T-helper 17 cell (primary cell): ENCODE measurements at regions not wholly inside any gene's neighbourhood (a gene's known extent, or its start where the extent isn't known, plus 50 kb on each side); places are given as distances from the start of the nearest gene placed in this dataset.

Source experiments
- ATAC-seq: fragments of 150-1000 bp; cut with Tn5 transposase; 2 replicates; pipeline ENCODE4 v1.10.0; 2021; ENCODE audit warnings: mild to moderate bottlenecking, moderate library complexity
- DNase-seq, 3 donors: peaks; one replicate each; pipeline versions ENCODE4 v3.0.0 to v3.0.0-alpha.2; 2020 to 2021
- H3K9me3 ChIP-seq: one replicate; pipeline ENCODE4 v1.7.0; 2013; ENCODE audit warnings: low read length, mild to moderate bottlenecking; ENCODE audit not compliant: control insufficient read depth, poor library complexity, severe bottlenecking
- H3K27ac Mint-ChIP-seq: one replicate; pipeline ENCODE4 v1.8.0; 2022; ENCODE audit warnings: mild to moderate bottlenecking, moderate library complexity, mixed read lengths
- H3K27me3 Mint-ChIP-seq: one replicate; pipeline ENCODE4 v1.8.0; 2022; ENCODE audit warnings: mixed read lengths
- H3K36me3 Mint-ChIP-seq: one replicate; pipeline ENCODE4 v1.8.0; 2022; ENCODE audit warnings: low read depth, mixed read lengths
- H3K4me1 Mint-ChIP-seq: one replicate; pipeline ENCODE4 v1.8.0; 2022; ENCODE audit warnings: mild to moderate bottlenecking, mixed read lengths
- H3K4me3 Mint-ChIP-seq: one replicate; pipeline ENCODE4 v1.8.0; 2022; ENCODE audit warnings: mild to moderate bottlenecking, moderate library complexity, mixed read lengths

GRCh38 chr2:196422361-196422760 is 217.2 kb upstream of the CCDC150 start:
- ATAC-seq (no peak), DNase-seq (no peak)
- H3K9me3 ChIP-seq = no peaks in the 10 kb centered on the region
- H3K4me3 Mint-ChIP-seq = no peak overlapping the region
- peaks cover 2% of the 10 kb centered on the region for H3K36me3 Mint-ChIP-seq
- H3K4me1 Mint-ChIP-seq = no peaks in the 10 kb centered on the region
- peaks cover 26% of the 10 kb centered on the region for H3K27me3 Mint-ChIP-seq
- H3K27ac Mint-ChIP-seq = no peak overlapping the region

DNA sequence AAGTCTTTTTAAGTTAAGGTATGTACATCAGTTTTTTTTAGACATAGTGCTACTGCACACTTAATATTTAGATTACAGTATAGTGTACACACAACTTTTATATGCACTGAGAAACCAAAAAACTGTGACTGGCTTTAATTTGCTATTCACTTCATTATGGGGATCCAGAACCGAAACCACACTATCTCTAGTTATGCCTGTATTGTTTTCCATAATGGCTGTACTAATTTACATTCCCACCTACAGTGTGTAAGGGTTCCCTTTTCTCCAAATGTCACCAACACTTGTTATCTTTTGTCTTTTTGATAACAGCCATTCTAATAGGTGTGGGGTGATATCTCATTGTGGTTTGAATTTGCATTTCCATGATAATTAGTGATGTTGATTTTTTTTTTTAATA is 213.4 kb upstream of the CCDC150 start:
- no peak for ATAC-seq
- no peak for DNase-seq
- Mint-ChIP-seq H3K27ac (no peak overlapping the region), H3K4me3 (no peak overlapping the region), H3K27me3 (peaks cover 35% of the 10 kb centered on the region), H3K36me3 (peaks cover 3% of the 10 kb centered on the region), H3K4me1 (peaks cover 4% of the 10 kb centered on the region)
- H3K9me3 ChIP-seq = no peaks in the 10 kb centered on the region

- peaks cover 46% of the 10 kb centered on the region for H3K27me3 Mint-ChIP-seq
- DNase-seq (no peak), ATAC-seq (no peak)
- no peak overlapping the region for H3K27ac Mint-ChIP-seq
- no peaks in the 10 kb centered on the region for H3K9me3 ChIP-seq
- H3K4me3 Mint-ChIP-seq = no peak overlapping the region
- H3K4me1 Mint-ChIP-seq = peaks cover 4% of the 10 kb centered on the region
- peaks cover 3% of the 10 kb centered on the region for H3K36me3 Mint-ChIP-seq
Observed at GRCh38 chr2:196427986-196428634, 211.4 kb upstream of the CCDC150 start.

DNA sequence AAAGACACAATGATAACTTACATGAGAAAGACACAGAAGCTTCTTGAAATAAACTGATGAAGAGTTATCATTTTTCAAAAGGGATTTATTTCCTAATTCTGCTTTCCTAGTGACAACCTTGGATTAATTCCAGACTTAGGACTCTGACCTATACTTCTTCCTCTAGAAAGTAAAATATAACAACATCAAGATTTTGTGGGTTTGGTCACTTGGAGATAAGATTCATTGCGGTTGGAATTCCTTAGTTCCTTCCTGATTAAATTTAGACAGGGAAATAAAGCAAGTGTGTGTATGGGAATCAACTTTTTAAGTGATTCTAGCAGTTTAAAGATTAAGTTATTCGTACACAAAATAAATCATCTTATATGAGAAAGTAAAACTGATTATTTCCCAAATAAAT is 208.4 kb upstream of the CCDC150 start:
- peaks cover 4% of the 10 kb centered on the region for H3K4me1 Mint-ChIP-seq
- no peak for ATAC-seq
- DNase-seq = no peak
- H3K4me3 Mint-ChIP-seq = no peak overlapping the region
- no peak overlapping the region for H3K27ac Mint-ChIP-seq
- peaks cover 54% of the 10 kb centered on the region for H3K27me3 Mint-ChIP-seq
- no peaks in the 10 kb centered on the region for H3K9me3 ChIP-seq
- H3K36me3 Mint-ChIP-seq = peaks cover 3% of the 10 kb centered on the region

- Mint-ChIP-seq H3K4me1 (peaks cover 4% of the 10 kb centered on the region), H3K4me3 (no peak overlapping the region), H3K27ac (no peak overlapping the region), H3K36me3 (peaks cover 3% of the 10 kb centered on the region), H3K27me3 (peaks cover 54% of the 10 kb centered on the region)
- H3K9me3 ChIP-seq = no peaks in the 10 kb centered on the region
- ATAC-seq = no peak
- DNase-seq = no peak
Observed at GRCh38 chr2:196431957-196432356, 207.6 kb upstream of the CCDC150 start.

DNA sequence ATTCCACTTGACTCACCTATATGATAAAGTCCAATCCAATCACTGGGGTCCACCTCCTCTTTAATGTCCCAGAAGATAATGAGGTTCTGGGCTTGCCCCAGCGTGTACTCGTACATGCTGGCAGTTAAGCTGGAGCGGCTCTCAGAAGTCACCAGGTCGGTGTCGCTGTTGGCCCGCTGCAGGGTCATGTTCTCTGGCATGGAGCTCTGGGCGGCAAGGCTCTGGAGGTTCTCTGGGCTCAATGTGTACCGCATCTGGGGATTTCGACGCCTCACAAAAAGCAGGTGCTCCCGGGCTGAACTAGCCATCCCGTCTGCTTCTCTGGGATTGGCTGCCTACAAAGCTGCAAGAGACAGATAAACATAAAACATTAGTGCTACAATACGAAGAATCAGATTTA is 206.4 kb upstream of the CCDC150 start:
- DNase-seq (no peak), ATAC-seq (no peak)
- H3K27me3 Mint-ChIP-seq = peaks cover 50% of the 10 kb centered on the region
- no peak overlapping the region for H3K4me3 Mint-ChIP-seq
- H3K27ac Mint-ChIP-seq = no peak overlapping the region
- peaks cover 5% of the 10 kb centered on the region for H3K4me1 Mint-ChIP-seq
- H3K36me3 Mint-ChIP-seq = peaks cover 3% of the 10 kb centered on the region
- H3K9me3 ChIP-seq = no peaks in the 10 kb centered on the region

GRCh38 chr2:196434217-196434616 is 205.3 kb upstream of the CCDC150 start:
- H3K4me3 Mint-ChIP-seq = no peak overlapping the region
- ATAC-seq (no peak), DNase-seq (no peak)
- peaks cover 4% of the 10 kb centered on the region for H3K4me1 Mint-ChIP-seq
- no peaks in the 10 kb centered on the region for H3K9me3 ChIP-seq
- H3K27me3 Mint-ChIP-seq = peaks cover 54% of the 10 kb centered on the region
- H3K36me3 Mint-ChIP-seq = peaks cover 3% of the 10 kb centered on the region
- H3K27ac Mint-ChIP-seq = no peak overlapping the region

DNA sequence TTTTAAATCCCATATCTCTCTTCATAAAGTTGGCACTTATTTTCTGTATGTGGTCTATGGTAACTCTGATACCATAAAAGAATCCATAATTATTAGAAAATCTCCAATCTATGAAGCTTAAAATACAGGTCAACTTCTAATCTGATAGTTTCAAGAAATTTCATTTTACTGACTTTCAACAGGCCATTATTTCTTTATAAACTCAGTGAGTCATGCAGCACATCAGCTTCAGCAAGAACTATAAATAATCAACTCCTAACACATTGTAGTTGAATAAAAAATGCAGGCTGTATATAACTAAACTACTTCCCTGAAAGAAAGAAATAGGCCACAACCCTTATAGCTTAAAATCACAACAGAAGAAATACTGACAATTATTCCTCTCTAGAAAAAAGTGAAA is 204.3 kb upstream of the CCDC150 start:
- Mint-ChIP-seq H3K4me3 (no peak overlapping the region), H3K27ac (no peak overlapping the region), H3K36me3 (peaks cover 5% of the 10 kb centered on the region), H3K27me3 (peaks cover 54% of the 10 kb centered on the region), H3K4me1 (peaks cover 5% of the 10 kb centered on the region)
- DNase-seq (no peak), ATAC-seq (no peak)
- no peaks in the 10 kb centered on the region for H3K9me3 ChIP-seq

DNA sequence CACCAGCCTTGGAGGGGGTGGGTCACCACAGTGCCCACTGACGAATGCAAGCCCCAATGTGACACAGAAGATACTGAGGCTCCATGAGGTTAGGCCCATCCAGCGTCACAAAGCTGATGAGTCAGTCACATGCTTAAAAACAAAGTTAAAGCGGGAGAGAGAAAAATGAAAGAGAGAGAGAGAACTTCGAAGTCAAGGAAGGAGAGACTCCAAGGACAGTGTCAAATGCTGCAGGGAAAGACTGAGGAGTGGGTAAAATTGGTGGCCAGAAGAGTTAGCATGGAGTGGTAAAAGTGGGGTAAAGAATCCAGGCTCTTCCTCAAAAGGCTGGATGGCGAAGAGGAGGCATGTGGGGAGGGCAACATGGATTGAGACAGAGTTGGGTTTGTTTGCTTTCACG is 201.9 kb upstream of the CCDC150 start:
- H3K4me3 Mint-ChIP-seq = no peak overlapping the region
- no peaks in the 10 kb centered on the region for H3K9me3 ChIP-seq
- DNase-seq = no peak
- no peak for ATAC-seq
- peaks cover 2% of the 10 kb centered on the region for H3K36me3 Mint-ChIP-seq
- peaks cover 43% of the 10 kb centered on the region for H3K27me3 Mint-ChIP-seq
- H3K27ac Mint-ChIP-seq = no peak overlapping the region
- H3K4me1 Mint-ChIP-seq = peaks cover 5% of the 10 kb centered on the region

DNA sequence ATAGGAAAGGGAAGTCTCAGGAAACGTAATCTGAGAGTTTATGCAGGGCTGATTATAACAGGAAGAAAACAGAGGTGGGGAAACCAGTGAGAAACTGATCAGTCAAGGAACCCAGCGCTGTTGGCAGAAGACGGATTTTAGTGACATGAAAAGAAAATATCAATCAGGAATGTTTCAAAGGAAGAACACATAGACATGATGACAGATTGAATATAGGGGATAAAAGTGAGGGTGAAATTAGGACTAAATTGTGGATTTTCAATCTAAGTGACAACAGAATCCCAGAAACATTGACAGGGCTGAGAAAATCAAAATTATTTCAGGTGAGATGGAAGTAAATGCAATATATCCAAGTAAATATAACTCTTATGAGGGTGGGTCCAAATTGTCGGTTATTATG is 199.8 kb upstream of the CCDC150 start:
- DNase-seq = no peak
- Mint-ChIP-seq H3K36me3 (peaks cover 2% of the 10 kb centered on the region), H3K27ac (no peak overlapping the region), H3K4me1 (peaks cover 5% of the 10 kb centered on the region), H3K27me3 (peaks cover 23% of the 10 kb centered on the region), H3K4me3 (no peak overlapping the region)
- H3K9me3 ChIP-seq = no peaks in the 10 kb centered on the region
- no peak for ATAC-seq

GRCh38 chr2:196440413-196440812 is 199.1 kb upstream of the CCDC150 start:
- no peak for DNase-seq
- no peak overlapping the region for H3K27ac Mint-ChIP-seq
- H3K36me3 Mint-ChIP-seq = peaks cover 2% of the 10 kb centered on the region
- H3K4me1 Mint-ChIP-seq = peaks cover 5% of the 10 kb centered on the region
- H3K9me3 ChIP-seq = no peaks in the 10 kb centered on the region
- no peak for ATAC-seq
- no peak overlapping the region for H3K4me3 Mint-ChIP-seq
- H3K27me3 Mint-ChIP-seq = peaks cover 22% of the 10 kb centered on the region

GRCh38 chr2:196441527-196441926 is 198.0 kb upstream of the CCDC150 start:
- Mint-ChIP-seq H3K4me1 (peaks cover 5% of the 10 kb centered on the region), H3K27me3 (peaks cover 22% of the 10 kb centered on the region), H3K4me3 (no peak overlapping the region), H3K27ac (no peak overlapping the region), H3K36me3 (peaks cover 2% of the 10 kb centered on the region)
- H3K9me3 ChIP-seq = no peaks in the 10 kb centered on the region
- ATAC-seq (no peak), DNase-seq (no peak)

DNA sequence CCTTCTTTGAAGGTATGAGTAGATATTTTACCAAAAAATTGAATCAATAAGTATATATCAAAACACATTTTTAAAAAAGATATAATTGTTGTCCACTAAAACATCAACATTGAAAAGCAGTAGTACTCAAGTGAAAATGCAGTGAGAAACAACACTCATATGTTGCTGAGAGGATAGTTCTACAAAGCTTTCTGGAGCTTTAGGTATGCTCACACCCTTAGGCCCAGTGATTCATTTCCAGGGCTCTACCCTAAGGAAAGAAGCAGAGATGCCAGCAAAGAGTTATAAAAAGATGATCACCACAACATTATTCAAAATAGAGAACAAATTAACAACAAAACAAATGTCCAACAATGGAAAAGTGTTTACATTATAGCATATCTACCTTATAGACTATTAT is 197.3 kb upstream of the CCDC150 start:
- ATAC-seq (no peak), DNase-seq (no peak)
- Mint-ChIP-seq H3K27me3 (peaks cover 24% of the 10 kb centered on the region), H3K27ac (no peak overlapping the region), H3K4me3 (no peak overlapping the region), H3K36me3 (peaks cover 2% of the 10 kb centered on the region), H3K4me1 (peaks cover 5% of the 10 kb centered on the region)
- no peaks in the 10 kb centered on the region for H3K9me3 ChIP-seq

DNA sequence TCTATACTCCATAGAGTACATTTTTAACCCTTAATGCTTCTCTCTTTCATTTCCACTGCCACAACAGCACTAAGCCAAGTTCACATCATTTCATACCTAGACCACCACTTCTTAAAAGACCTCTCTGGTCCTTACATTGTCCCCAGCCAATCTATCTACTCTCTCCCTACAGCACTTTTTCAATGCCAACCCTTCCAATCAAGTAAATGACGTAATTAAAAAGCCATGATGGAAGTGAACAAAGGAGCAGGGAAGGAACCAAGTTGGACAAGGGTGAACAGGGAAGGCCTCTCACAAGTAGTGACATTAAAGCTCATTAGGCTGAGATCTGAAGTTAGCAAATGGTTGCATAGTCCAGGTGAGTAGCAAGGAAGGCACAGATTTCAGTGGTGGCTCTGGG is 195.1 kb upstream of the CCDC150 start:
- H3K4me1 Mint-ChIP-seq = peaks cover 3% of the 10 kb centered on the region
- H3K4me3 Mint-ChIP-seq = no peak overlapping the region
- DNase-seq (no peak), ATAC-seq (no peak)
- H3K27me3 Mint-ChIP-seq = peaks cover 31% of the 10 kb centered on the region
- H3K36me3 Mint-ChIP-seq = peaks cover under 1% of the 10 kb centered on the region
- no peaks in the 10 kb centered on the region for H3K9me3 ChIP-seq
- no peak overlapping the region for H3K27ac Mint-ChIP-seq
